ENCODE measurements at regions not wholly inside any gene's neighbourhood (a gene's known extent, or its start where the extent isn't known, plus 50 kb on each side); places are given as distances from the start of the nearest gene placed in this dataset.

DNA sequence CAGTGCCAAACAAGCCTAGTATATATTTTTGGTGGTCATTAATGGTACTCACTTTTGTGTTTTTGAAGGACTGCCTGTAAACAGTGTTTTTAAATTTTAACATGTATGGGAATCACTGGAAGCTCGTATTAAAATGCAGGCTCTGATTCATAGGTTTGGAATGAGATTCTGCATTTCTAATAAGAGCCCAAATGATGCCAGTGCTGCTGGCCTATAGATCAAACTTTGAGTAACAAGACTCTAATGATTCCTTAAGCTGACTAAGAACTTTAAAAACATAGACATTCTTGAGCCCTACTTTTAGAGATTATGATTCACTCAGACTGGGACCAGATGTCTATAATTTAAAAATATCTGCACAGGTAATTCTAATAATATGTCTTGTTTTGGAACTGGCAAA is 823.2 kb upstream of the LCORL start:
- no peak for DNase-seq (ENCODE audit: low read depth in 4 of 4, low spot score in 2 of 4)

DNA sequence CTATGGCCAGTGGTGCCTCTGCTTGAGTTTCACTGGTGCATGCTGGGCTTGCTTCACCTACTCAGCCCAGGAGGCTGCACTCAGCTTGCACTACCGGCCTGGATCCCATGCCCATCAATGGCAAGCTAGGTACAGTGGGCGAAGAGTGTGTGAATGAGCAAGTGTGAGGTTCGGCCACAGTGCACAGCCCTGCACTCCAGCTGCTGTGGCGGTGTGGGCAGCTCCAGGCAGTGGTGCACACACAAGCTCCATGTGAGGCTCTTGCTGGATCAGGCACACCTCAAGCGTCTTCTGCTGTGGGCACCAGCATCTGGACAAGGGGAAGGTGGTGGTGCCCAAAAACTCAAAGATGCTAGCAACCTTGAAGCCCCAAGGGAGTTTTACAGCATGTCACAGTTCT is 820.9 kb upstream of the LCORL start:
- DNase-seq (ENCODE audit: low read depth in 4 of 4, low spot score in 2 of 4) = no peak

DNA sequence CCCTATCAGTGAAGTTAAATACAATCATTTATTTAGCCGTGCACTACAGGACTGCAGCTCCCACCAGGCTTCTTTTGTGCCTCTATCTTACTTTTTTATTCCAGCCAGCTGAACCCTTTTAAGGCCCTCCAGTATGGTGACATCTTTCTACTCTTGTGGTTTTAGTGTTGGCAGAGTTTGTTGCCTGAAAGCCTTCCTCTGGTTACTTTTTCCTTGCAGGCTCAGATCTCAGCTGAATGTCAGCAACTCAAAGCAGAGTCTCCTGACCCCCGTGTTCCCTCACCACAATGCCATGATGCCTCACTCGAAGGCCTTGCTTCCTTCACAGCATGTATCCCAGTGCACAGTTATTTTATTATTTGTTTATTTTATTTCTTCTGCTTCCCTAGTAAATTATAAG is 818.9 kb upstream of the LCORL start:
- DNase-seq (ENCODE audit: low read depth in 4 of 4, low spot score in 2 of 4) = no peak

DNA sequence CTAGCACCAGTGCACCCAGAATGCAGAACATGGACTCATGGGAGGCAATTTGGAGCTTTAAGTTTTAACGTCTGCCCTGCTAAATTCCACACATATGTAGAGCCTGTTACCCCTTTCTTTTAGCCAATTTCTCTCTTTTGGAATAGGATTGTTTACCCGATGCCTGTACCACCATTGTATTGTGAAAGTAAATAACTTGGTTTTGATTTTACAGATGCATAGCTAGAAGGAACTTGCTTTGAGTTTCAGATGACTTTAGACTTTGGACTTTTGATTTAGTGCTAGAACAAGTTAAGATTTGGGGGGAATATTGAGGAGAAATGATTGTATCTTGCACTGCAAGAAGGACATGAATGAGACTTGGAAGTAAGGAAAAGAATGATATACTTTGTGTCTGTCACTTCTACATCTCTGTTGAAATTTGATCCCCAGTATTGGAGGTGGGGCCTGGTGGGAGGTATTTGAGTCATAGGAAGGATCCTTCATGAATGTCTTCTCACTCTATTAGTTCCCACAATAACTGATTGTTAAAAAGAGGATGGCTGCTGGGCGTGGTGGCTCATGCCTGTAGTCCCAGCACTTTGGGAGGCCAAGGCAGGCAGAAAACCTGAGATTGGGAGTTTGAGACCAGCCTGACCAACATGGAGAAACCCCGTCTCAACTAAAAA is 794.8 kb upstream of the LCORL start:
- DNase-seq (ENCODE audit: low read depth in 4 of 4, low spot score in 2 of 4) = no peak

DNA sequence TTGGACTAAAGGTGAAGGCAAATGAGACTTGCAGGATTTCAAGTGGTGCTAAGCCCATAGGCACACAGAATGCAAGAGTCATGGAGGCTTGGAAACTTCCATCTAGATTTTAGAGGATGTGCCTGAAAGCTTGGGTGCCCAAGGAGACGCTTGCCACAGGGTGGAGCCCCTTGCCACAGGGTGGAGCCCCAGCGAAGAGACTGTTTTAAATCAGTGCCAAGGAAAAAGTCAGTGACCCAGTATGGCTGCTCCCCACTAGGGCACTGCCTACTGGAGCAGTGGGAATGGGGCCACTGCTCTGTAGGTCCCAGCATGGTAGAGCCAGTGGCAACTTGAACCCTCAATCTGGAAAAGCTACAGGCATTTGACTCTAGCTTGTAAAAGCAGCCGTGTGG is 794.2 kb upstream of the LCORL start:
- no peak for DNase-seq (ENCODE audit: low read depth in 4 of 4, low spot score in 2 of 4)

DNA sequence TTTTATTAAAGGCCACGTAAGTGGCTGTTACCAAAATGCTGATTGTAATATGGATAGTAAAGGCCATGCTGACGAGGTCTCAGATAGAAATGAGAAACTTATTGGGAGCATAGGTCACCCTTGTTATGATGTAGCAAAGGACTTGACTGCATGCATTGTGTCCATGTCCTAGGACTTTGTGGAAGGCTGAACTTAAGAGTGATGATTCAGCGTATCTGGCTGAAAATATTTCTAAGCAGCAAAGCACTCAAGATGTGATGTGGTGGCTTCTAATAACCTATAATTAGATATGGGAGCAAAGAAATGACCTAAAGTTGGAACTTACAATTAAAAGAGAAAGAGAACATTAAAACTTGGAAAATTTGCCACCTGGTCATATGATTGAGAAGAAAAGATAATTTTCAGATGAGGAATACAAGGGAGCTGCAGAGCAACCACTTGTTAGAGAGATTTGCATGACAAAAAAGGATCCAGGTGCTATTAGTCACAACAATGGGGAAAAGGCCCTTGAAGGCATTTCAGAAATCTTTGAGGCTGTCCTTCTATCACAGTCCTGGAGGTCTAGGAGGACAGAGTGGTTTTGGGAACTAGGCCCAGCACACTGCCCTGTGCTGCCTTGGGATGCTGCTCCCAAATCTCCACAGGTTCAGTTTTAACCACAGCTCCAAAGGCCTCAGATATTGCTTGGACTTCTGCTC is 793.7 kb upstream of the LCORL start:
- no peak for DNase-seq (ENCODE audit: low read depth in 4 of 4, low spot score in 2 of 4)

DNA sequence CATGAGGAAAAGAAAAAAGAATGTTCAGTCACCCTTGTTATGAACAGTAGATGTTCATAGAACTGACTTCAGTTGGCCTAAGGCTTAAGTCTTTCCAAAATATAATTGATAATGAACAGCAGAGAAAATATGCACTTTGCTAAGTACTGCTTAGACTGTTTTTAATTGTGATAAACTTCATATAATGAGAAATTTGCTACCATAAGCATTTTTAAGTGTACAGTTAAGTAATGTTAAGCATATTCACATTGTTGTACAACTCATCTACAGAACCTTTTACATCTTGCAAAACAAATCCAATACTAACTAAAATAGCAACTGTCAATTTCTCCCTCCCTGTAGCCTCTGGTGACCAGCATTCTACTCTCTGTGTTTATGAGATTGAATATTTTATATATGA is 792.2 kb upstream of the LCORL start:
- no peak for DNase-seq (ENCODE audit: low read depth in 4 of 4, low spot score in 2 of 4)

DNA sequence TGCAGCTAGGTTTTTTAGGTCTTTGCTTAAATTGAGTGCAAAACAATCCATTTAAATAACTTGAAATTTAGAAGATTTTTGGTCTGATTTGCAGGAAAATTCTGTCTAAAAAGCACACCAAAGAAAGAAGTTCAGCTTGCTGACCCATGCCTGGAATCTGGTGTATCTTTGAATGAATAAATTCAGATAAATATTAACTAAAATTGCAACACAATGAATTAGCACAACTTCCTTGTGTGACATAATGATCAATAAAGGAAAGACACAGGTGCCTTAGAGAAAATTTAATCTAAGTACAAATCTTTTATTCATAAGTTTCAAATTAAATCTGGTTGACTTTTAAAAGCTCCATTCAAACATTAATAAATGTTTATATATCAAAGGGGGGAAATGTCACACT is 791.5 kb upstream of the LCORL start:
- no peak for DNase-seq (ENCODE audit: low read depth in 4 of 4, low spot score in 2 of 4)

DNA sequence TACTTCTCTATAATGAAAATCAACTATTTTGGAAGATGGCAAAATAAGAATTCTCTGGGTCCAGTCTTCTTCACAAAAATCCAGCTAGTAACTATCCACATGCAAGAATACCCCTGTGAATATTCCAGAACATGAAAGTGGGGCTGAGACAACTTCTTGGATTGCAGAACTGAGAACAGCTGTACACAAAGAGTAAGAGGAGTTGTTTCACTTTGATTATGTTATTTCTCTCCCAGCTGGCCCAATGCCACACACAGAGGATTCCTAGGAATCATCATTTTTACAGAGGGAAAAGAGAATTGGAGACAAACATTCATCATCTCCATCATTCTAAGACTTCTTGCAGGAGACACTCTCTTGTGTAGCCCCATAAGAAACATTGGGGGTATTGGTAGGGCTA is 782.2 kb upstream of the LCORL start:
- no peak for DNase-seq (ENCODE audit: low read depth in 4 of 4, low spot score in 2 of 4)

DNA sequence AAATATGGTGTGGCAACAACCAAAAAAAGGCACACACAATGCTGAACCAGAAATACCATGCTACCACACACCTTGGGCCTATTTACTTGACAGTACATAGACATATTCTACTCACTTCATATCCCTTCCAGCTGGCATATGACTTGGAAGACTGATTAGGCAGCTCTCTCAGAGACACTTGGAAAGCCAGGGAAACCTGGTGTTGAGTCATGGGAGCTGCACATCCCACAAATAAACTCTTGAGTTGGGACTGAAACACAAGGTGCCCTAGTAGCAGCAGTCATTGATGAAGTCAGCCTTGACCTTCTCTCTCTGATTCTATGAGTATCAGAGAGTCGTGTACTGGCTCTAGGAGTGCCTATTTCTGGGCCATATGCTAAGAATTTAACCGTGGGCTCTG is 776.6 kb upstream of the LCORL start:
- DNase-seq (ENCODE audit: low read depth in 4 of 4, low spot score in 2 of 4) = no peak

DNA sequence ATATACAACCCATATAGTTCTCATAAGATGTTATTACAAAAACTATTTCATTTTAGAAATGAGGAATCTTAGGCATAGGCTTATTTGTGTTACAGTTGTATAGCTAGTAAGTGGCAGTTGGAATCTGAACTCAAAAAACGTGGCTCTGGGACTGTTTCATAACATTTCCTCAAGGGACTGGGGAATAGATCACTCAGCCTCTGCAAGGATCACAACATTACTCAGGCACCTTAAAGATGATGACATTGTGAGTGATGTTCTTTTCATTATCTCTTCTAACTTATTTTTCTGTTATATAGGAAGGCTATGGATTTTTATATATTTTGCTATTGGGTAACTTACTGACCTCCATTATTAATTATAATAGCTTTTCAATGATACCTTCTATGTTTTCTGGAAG is 774.2 kb upstream of the LCORL start:
- DNase-seq (ENCODE audit: low read depth in 4 of 4, low spot score in 2 of 4) = no peak

DNA sequence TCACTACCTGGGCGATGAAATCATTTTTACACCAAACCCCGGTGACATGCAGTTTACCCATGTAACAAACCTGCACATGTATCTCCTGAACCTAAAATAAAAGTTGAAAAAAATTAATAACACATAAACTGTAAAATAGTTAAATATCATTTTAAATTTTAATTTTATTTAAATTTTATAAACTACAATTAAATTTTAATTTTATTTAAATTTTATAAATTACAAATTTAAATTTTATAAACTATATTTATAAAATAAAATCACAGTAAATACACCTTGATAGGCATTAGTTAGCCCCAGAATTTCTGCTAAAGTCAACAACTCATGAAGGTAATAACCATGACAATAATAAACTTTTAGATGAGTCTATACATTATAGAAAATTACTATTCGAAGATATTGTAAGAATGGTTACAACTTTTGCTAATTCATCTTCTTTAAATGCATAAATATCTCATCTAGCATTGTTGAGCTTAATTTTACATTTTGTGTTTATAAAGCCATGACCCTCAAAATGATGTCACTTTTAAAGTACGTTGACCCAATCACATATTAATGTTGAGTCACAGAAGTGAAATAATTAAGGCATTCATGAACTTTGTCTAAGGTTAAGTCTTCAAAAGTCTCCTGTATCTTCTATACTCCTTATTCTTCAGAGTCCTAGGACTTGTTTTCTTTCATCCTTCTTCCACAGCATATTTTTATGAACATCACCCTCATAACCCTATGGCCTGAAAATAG is 755.8 kb upstream of the LCORL start:
- no peak for DNase-seq (ENCODE audit: low read depth in 4 of 4, low spot score in 2 of 4)

DNA sequence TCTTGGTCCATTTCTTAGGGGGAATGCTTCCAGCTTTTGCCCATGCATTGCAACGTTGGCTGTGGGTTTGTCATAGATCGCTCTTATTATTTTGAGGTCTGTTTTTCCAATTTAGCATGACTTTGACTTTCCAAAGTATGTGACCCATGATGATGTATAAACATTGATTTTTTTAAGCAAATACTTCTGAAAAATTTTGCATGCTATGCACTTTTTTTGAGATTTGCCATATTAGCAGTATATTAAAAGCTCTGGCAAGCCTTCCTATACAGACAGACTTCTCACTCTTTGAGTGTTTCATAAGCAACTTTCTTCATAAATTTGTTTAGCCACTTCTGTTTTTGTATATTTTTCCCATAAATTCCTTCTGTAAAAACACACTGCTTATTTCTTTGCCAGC is 746.4 kb upstream of the LCORL start:
- no peak for DNase-seq (ENCODE audit: low read depth in 4 of 4, low spot score in 2 of 4)

DNA sequence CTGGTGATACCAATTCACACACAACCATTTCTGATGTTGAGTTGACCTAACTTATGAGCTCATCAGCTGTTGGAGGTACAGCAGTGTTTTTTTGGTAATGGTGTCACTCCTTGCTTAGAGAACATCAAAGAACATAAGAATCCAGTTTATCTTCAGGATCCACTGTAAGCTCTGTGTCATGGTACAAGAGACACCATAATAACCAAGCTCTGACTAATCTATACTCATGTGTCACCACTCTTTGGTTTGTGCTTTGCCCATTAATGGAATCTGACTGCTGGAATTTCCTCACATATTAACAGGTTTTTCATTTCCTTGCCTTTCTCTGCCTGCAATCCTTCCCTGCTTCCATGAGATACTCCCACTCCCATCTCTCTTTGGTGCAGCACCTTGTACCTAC is 735.1 kb upstream of the LCORL start:
- DNase-seq (ENCODE audit: low read depth in 4 of 4, low spot score in 2 of 4) = no peak

DNA sequence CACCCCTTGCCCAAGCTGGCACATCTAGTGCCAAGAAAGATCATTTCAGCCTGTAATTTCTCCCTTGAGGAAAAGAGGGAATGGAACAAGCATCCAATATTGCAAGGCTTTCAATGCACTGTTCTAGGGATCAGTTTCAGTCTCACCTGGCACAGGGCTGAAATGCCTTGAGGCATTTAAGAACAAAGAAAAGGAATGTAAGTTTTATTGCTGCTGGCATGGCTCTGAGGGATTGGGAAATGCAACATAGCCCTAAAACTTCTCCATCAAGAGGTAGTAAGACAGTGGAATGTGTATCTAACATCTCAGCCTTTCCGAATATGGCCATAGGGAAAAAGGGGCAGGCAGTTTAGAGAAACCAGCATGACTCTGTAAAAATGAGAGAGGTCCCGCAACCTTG is 732.6 kb upstream of the LCORL start:
- no peak for DNase-seq (ENCODE audit: low read depth in 4 of 4, low spot score in 2 of 4)

DNA sequence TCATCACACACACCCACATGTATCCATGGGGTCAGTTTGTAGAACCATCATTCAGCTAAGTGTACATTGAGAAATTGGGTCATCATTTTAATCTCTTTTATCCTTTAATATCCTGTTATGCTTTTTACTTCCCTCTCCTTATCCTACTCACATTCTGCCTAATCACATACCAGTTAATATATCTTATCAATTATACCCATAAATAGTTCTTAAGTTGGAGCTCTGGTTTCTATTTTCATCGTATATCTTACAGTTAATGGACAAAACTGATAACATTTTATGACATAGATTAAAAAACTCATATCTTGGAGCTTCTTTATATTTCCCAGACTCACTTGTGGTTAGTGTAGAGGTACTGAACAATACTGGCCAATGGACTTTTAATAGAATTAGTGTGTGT is 729.5 kb upstream of the LCORL start:
- DNase-seq (ENCODE audit: low read depth in 4 of 4, low spot score in 2 of 4) = no peak

DNA sequence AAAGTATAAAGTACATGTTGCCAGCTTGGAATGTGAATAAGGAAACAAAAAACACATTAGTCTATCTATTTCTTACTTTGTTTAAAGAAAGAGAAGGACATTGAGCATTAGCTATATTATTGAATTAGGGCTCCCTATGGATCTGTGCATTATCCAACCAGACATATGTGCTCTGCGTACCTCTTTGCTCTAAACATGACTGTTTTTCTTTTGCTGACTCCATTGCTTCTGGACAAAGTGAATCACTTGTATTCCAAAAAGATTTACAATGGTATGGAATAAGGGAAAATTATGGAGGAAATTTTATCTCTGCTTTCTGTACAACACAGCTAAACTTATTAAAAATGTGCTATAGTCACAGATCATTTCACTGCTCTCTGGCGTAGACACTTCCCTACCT is 727.8 kb upstream of the LCORL start:
- DNase-seq (ENCODE audit: low read depth in 4 of 4, low spot score in 2 of 4) = no peak

DNA sequence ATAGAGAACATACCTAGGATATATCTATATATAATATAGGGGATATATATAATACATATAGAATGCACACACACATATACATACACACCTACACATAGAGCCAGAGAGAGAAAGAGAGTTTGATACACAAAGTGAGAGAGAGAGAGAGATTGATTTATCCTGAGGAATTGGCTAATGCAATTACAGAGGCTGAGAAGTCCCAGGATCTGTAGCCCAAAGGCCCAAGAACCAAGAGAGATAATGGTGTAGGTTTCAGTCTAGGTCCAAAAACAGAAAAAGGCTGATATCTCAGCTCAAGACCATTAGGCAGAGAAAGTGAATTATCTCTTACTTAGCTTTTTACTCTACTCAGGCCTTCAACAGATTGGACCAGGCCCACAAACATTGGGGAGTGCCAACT is 715.0 kb upstream of the LCORL start:
- DNase-seq (ENCODE audit: low read depth in 4 of 4, low spot score in 2 of 4) = no peak

DNA sequence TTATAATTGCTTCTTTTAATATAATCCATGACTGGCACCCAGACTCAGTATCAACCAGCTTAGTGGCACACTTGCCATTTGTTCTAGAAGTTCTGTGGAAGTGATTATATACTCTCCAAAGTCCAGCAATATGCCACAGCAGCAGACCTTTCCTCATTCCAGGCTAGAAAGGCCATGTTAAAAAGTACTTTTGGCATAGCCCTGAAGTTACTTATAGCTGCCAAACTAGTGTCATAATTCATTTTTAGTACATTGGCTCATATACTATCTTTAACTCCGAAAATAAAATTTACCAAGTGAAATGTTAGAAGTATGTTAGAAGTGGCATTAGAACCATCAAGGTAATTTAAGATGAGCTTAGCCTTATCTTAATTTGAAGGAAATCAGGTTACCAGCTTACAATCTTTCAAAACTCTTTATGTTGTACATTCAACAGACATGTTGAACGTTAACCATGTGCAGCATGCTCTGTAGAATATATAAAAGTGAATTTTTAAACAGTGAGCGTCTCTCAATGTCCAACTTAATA is 714.2 kb upstream of the LCORL start:
- no peak for DNase-seq (ENCODE audit: low read depth in 4 of 4, low spot score in 2 of 4)

DNA sequence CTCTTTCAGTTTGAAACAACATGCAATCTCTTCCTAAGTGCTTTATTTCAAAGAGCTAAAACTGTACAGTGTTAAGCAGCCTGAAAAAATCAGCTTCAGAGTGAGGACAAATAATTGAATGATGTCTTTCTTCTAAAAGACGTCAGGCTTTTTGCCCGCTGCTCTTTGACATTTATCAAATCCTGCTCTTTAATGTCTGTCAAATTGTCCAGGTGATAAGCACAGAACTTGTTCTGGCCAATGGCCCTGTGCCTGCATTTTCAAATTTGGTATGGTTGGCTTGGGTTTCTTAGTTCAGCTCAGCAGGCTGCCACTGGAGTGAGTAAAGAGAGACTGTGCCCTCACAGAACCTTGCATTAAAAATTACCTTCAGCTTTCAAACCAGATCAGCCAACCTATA is 712.9 kb upstream of the LCORL start:
- no peak for DNase-seq (ENCODE audit: low read depth in 4 of 4, low spot score in 2 of 4)

DNA sequence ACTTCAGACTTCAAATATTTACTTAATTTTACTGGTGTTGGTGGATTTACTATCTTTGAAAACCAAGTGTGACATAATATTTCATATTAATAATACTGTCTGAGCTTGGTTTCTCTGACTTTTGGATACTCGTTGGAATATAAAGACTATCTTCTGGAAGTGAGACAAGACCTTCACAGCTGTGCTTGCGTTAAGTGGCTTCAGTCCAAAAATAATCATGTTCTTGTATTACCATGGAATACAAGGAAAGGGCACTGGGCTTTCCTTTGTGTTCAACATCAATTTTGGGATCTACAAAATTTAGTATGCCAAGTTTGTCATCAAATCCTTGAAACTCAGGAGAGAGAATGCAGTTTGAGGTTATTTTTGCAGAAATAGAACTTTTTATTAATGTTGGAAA is 712.4 kb upstream of the LCORL start:
- no peak for DNase-seq (ENCODE audit: low read depth in 4 of 4, low spot score in 2 of 4)

DNA sequence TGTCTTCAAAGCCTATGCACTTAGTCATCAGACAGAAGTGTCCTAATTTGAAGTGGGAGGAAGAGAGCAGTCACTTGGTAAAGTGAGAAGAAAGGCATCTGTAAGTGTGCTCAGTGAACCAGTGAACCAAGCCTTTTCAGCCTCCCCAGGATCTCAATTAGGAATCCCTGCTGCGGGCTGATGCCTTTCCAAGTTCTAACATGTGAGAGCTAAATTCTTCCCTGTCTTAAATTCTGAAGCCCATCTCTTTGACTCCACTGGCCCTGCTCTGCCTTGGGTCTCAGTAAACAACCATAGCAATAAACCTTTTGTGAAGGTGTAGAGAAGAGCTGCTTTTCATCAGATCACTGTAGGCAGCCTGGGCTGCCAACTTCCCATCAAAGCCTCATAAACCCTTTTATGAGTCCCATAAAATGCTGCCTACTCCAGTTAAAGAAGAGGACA is 701.2 kb upstream of the LCORL start:
- DNase-seq (ENCODE audit: low read depth in 4 of 4, low spot score in 2 of 4) = no peak

Measured in left renal cortex interstitium (tissue), 4 donors.